NCI-H146 (cell line): ENCODE measurements at regions not wholly inside any gene's neighbourhood (a gene's known extent, or its start where the extent isn't known, plus 50 kb on each side); places are given as distances from the start of the nearest gene placed in this dataset.
"Not testable (repeated sequence)": the region's sequence is repeated elsewhere in the genome, so short reads cannot be mapped to it uniquely, and the experiment has no call there.

Source experiments
- DNase-seq: peaks from one replicate; lab custom pipeline; 2025; lab: John Stamatoyannopoulos, UW

DNA sequence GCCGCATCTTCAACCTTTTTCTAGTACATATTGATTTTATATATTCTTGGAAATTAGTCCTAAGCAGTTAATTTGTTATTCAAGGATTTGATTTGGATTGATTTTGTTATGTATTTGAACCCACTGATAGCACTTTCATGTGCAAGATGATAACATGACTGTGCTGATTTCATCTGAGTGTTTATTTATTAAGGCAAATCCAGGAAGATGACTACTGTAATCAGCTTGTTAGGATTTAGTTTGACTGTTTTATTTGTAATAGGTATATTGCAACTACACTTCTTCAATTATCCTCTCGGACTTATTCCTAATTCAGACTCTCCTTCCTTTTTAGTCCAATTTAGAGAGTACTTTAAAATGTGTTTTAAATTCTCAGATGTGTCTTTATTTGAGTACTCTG lies 75.1 kb upstream of the PRKG1 start:
- DNase-seq: no peak

- no peak for DNase-seq
Measured at GRCh38 chr10:51000164-51000563, 74.1 kb upstream of the PRKG1 start.

- no peak for DNase-seq
Measured at GRCh38 chr10:51000976-51001375, 73.3 kb upstream of the PRKG1 start.

DNA sequence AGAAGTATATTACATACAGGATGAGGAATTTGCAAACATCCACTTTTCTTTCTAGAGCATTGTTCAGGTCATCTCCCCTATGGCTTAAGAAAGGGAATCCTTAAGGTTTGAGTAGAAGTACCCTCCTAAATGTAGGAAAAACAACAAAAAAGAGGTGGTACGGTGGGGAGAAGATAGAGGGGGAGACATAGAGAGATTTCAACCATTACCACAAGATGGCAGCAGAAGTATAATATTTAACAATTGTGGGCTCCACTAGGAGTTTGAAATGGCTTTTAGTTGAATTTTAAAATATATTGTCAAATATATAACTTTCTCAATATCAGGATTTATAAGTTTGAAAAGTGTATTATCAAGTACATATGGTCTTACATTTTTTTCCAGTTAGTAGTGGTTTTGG lies 72.7 kb upstream of the PRKG1 start:
- DNase-seq: peak; percentile 5

GRCh38 chr10:51002469-51002868 lies 71.8 kb upstream of the PRKG1 start:
- no peak for DNase-seq

GRCh38 chr10:51004776-51005175 lies 69.5 kb upstream of the PRKG1 start:
- no peak for DNase-seq

DNA sequence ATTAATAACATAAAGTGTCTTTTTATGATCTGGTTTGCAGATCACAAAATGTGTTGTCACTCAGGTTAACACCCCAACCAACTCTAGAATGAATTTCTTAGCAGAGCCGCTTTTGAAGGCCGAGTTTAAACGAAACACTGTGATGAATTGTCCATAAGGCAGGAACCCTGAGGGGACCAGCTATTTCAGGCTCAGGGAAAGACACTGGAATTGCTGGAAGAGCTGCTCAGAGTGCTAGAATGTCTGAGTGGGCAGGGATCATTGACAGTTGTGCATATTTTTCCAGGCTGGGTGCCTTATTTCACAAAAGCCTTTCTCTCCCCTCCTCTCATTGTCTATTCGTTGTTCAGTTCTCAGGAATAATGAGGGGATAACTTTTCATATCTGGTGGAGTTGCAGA lies 68.7 kb upstream of the PRKG1 start:
- DNase-seq: no peak

DNA sequence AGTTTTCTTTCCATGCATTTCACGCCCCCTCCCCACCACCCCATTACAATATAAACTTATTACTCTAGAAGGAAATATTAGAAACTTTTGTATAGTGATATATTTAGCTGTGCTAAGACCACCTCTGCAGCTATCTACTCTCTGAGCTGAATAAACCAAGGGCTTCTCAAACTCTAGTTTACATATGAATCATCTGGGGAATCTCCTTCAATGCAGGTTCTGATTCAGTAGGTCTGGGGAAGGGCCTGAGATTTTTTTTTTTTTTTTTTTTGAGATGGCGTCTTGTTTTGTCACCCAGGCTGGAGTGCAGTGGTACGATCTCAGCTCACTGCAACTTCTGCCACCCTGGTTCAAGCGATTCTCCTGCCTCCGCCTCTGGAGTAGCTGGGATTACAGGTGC lies 67.6 kb upstream of the PRKG1 start:
- no peak for DNase-seq

GRCh38 chr10:51007781-51008180 lies 66.5 kb upstream of the PRKG1 start:
- no peak for DNase-seq

DNA sequence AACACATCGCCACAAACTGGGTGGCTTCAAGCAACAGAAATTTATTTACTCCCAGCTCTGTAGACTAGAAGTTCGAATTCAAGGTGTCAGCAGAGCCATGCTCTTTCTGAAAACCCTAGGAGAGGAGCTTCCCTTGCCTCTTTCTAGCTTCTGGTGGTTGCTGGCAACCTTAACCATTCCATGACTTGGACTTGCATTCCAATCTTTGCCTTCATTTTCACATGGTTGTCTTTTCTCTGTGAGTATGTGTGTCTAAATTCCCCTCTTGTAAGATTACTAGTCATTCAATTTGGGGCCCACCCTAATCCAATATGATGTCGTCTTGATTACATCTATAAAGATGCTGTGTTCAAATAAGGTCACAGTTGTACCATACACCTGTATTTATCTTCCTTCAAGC lies 65.9 kb upstream of the PRKG1 start:
- no peak for DNase-seq

DNA sequence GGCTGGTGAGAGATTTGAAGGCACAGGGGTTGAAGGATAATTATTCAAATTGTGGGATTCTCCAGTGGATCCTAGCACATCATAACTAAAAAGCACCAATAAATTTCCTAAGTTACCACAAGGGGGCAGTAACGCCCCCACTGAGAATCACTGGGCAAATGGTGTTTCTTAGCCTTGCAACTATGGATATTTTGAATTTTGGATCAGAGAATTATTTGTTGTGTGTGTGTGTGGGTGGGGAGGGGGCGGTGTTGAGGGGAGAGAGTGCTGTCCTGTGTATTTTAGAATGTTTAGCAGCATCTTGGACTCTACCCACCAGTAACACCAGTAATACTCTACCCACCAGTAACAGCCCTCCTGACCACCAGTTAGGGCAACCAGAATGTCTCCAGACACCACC lies 63.3 kb upstream of the PRKG1 start:
- DNase-seq: peak; percentile 27

- DNase-seq: no peak
Measured at GRCh38 chr10:51012073-51012472, 62.2 kb upstream of the PRKG1 start.

GRCh38 chr10:51014680-51015389 lies 59.5 kb upstream of the PRKG1 start:
- DNase-seq: no peak

GRCh38 chr10:51015390-51015754 lies 58.9 kb upstream of the PRKG1 start:
- not testable (repeated sequence) for DNase-seq

- DNase-seq: no peak
Measured at GRCh38 chr10:51020200-51020599, 54.1 kb upstream of the PRKG1 start.

DNA sequence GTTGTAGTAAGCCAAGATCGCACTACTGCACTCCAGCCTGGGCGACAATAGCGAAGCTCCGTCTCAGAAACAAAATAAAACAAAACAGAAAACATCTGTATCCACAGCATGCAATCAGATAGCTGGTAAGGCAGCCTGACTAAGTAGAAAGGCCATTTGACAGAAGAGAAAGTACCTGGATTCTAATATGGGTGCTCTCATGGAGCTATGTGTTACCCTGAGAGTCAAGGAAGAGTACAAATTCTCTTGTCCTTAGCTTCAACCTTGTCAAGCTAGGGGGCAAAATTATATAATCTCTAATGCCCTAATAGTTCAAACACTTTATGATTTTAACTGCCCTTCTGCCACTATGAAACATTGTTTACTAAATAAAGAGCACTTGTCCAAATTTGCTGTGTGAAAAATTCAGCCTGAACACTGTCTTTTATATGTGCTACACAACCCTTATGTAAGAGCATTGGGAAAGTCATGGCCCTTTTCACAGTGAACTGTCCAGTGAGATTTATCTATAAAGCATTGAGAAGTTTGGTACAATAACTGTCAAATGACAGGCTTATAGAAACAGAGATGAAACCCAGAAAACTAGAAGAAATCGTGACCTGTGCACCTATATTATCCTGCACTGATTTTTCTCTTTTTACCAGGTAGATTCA lies 51.2 kb upstream of the PRKG1 start:
- no peak for DNase-seq

GRCh38 chr10:51023636-51024035 lies 50.7 kb upstream of the PRKG1 start:
- DNase-seq: no peak
